ENCODE measurements at regions not wholly inside any gene's neighbourhood (a gene's known extent, or its start where the extent isn't known, plus 50 kb on each side); places are given as distances from the start of the nearest gene placed in this dataset.
A peak's percentile ranks its signal among the peaks of the same experiment; 100 is the strongest.
"Not testable (repeated sequence)": the region's sequence is repeated elsewhere in the genome, so short reads cannot be mapped to it uniquely, and the experiment has no call there.

- peak; percentile 64 for DNase-seq (ENCODE audit: low read depth)
- no peak overlapping the region for H3K4me3 ChIP-seq (ENCODE audit: low read depth, low read length)
- TF ChIP-seq CTCF (IDR thresholded peaks at IDR 0.05; ENCODE audit: insufficient read depth, low read length): no peak
Observed at GRCh38 chr5:123283031-123283430, 140.2 kb downstream of the CEP120 start.

DNA sequence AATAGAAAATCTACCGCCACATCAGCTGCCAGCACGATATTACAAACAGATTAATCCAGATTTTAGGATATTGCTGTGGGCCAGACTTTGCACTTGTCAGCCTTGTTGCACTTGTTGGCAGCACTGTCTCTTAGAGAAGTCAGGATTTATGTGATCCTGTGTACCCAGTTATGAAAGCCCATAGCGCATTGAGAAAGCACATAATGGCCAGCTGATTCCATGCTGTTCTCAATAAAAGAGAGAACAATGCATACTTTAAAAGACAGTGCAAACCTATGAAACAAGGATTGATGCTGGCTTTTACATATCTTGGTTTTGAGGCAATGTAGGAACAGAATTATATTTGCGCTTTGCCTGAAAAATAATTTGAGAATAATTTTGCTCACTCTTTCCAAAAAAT, 140.8 kb downstream of the CEP120 start:
- no peak overlapping the region for H3K4me3 ChIP-seq (ENCODE audit: low read depth, low read length)
- no peak for TF ChIP-seq CTCF (IDR thresholded peaks at IDR 0.05; ENCODE audit: insufficient read depth, low read length)
- DNase-seq (ENCODE audit: low read depth): no peak

- not testable (repeated sequence) for DNase-seq (ENCODE audit: low read depth); H3K4me3 ChIP-seq (ENCODE audit: low read depth, low read length)
Observed at GRCh38 chr5:123280854-123281253, 142.3 kb downstream of the CEP120 start.

GRCh38 chr5:123279136-123279535, 144.1 kb downstream of the CEP120 start:
- no peak for TF ChIP-seq CTCF (IDR thresholded peaks at IDR 0.05; ENCODE audit: insufficient read depth, low read length)
- H3K4me3 ChIP-seq (ENCODE audit: low read depth, low read length): no peak overlapping the region

DNA sequence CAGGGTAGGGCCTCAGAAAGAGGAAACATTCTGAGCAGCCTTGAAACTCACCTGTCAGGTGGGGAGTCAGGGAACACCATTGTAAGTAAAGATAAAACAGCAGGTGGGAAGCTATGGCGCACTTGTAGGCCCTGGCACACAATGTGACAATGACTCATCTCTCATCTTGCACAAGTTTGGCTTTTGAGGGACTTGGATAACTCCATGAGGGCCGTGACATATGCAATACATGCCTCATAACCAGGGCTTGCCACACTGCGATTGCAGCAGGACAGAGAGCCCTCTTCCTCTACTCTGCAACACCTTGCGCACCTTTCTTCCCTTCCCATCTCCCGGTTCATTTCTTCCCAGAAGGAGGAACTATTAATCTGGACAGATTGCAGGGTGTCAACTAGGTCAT, 144.9 kb downstream of the CEP120 start:
- no peak overlapping the region for H3K4me3 ChIP-seq (ENCODE audit: low read depth, low read length)
- no peak for DNase-seq (ENCODE audit: low read depth)
- TF ChIP-seq CTCF (IDR thresholded peaks at IDR 0.05; ENCODE audit: insufficient read depth, low read length): no peak

More at GRCh38 chr5:123279136-123279535, 144.1 kb downstream of the CEP120 start:
- DNase-seq (ENCODE audit: low read depth): no peak

DNA sequence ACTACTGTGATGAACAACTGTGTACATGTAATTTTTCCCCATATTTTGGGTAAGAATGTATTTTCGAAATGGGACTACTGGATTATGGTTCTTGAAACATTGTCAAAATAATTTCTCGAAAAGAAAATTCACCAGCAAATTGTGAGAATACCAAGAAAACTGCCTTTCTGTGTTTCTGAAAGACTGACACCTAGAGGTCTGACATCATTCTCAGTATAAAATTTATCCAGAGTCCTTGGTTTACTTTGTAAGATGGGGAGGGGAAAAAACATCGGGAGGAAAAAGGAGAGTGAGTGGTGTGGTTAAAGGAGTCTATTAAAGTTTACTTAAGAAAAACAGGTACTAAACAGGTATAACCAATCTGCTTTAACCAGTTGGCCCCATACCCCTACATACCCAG, 149.2 kb downstream of the CEP120 start:
- no peak for DNase-seq (ENCODE audit: low read depth)
- no peak overlapping the region for H3K4me3 ChIP-seq (ENCODE audit: low read depth, low read length)
- peak; percentile 8 for TF ChIP-seq CTCF (IDR thresholded peaks at IDR 0.05; ENCODE audit: insufficient read depth, low read length)

DNA sequence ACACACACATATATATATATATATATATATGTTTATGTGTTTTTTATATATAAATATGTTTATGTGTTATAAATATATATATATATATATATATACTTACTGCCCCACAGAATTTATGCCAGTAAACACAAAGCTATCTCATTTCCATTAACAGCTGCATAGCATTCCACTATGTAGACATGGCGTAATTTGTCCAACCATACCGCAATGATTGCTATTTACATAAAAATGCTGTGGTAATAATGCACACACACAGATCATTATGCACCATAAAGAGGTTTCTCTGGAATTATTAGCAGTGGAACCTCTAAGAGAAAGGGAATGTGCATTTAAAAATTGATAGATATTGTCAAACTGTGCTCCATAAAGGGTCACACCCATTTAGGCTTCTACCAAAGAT, 150.1 kb downstream of the CEP120 start:
- no peak overlapping the region for H3K4me3 ChIP-seq (ENCODE audit: low read depth, low read length)
- DNase-seq (ENCODE audit: low read depth): no peak
- no peak for TF ChIP-seq CTCF (IDR thresholded peaks at IDR 0.05; ENCODE audit: insufficient read depth, low read length)

Data from fibroblast of the aortic adventitia (primary cell).